Liver (tissue), 7 donors: ENCODE measurements at regions not wholly inside any gene's neighbourhood (a gene's known extent, or its start where the extent isn't known, plus 50 kb on each side); places are given as distances from the start of the nearest gene placed in this dataset.
"Not testable (repeated sequence)": the region's sequence is repeated elsewhere in the genome, so short reads cannot be mapped to it uniquely, and the experiment has no call there.

Source experiments
- DNase-seq: peaks from one replicate; pipeline ENCODE4 v3.0.0-alpha.2; 2017; ENCODE audit warnings: low spot score
- H3K27ac ChIP-seq, 2 donors: one replicate each; pipeline ENCODE4 v1.7.0; 2013; ENCODE audit warnings: inconsistent platforms in 2 of 2, low read length in 2 of 2, control low read depth in 1 of 2, low read depth in 1 of 2, mild to moderate bottlenecking in 1 of 2
- H3K27me3 ChIP-seq, 4 donors: one replicate each; pipeline versions ENCODE4 v1.6.1 to v1.7.0; 2013; ENCODE audit warnings: low read length in 3 of 4, inconsistent platforms in 1 of 4, mild to moderate bottlenecking in 1 of 4, moderate library complexity in 1 of 4; ENCODE audit not compliant: control insufficient read depth in 4 of 4, insufficient read depth in 4 of 4
- H3K36me3 ChIP-seq, 4 donors: one replicate each; pipeline versions ENCODE4 v1.6.1 to v1.7.0; 2013; ENCODE audit warnings: low read length in 3 of 4, mild to moderate bottlenecking in 3 of 4, low read depth in 1 of 4, moderate library complexity in 1 of 4; ENCODE audit not compliant: control insufficient read depth in 4 of 4, insufficient read depth in 3 of 4
- H3K4me1 ChIP-seq, 4 donors: one replicate each; pipeline versions ENCODE4 v1.6.1 to v1.7.0; 2013; ENCODE audit warnings: low read length in 3 of 4, mild to moderate bottlenecking in 3 of 4, moderate library complexity in 1 of 4; ENCODE audit not compliant: control insufficient read depth in 4 of 4, insufficient read depth in 4 of 4
- H3K4me3 ChIP-seq, 3 donors: one replicate each; pipeline versions ENCODE4 v1.6.1 to v1.7.0; 2013; ENCODE audit warnings: low read length in 3 of 3, control low read depth in 1 of 3, low read depth in 1 of 3, mild to moderate bottlenecking in 1 of 3
- H3K9ac ChIP-seq, 2 donors: one replicate each; pipeline ENCODE4 v1.7.0; 2013; ENCODE audit warnings: low read length in 2 of 2, mild to moderate bottlenecking in 2 of 2, moderate library complexity in 2 of 2, control low read depth in 1 of 2, low read depth in 1 of 2
- H3K9me3 ChIP-seq, 4 donors: one replicate each; pipeline versions ENCODE4 v1.6.1 to v1.7.0; 2013; ENCODE audit warnings: low read length in 3 of 4; ENCODE audit not compliant: control insufficient read depth in 4 of 4
- EGR1 ChIP-seq, 2 donors: IDR thresholded peaks; 2 replicates each; pipeline ENCODE4 v1.6.1; 2016 to 2018; ENCODE audit warnings: antibody characterized with exemption in 2 of 2, low read depth in 2 of 2
- FOXA1 ChIP-seq: IDR thresholded peaks from 2 replicates; pipeline ENCODE4 v1.6.1; 2016; ENCODE audit warnings: antibody characterized with exemption
- FOXA2 ChIP-seq: IDR thresholded peaks from 2 replicates; pipeline ENCODE4 v1.6.1; 2016; ENCODE audit warnings: antibody characterized with exemption
- GABPA ChIP-seq, 2 donors: IDR thresholded peaks in 1 of 2; conservative IDR thresholded peaks in 1 of 2; 2 replicates each; pipeline ENCODE4 v1.6.1; 2016; ENCODE audit warnings: antibody characterized with exemption in 2 of 2, mild to moderate bottlenecking in 1 of 2, moderate library complexity in 1 of 2
- HNF4A ChIP-seq, 2 donors: conservative IDR thresholded peaks; 2 replicates each; pipeline ENCODE4 v1.6.1; 2016; ENCODE audit warnings: antibody characterized with exemption in 2 of 2, mild to moderate bottlenecking in 2 of 2
- HNF4G ChIP-seq: IDR thresholded peaks from 2 replicates; pipeline ENCODE4 v1.6.1; 2016; ENCODE audit warnings: antibody characterized with exemption
- JUND ChIP-seq, 2 donors: IDR thresholded peaks; 2 replicates each; pipeline ENCODE4 v1.6.1; 2016; ENCODE audit warnings: antibody characterized with exemption in 2 of 2
- NR2F2 ChIP-seq: IDR thresholded peaks from 2 replicates; pipeline ENCODE4 v1.6.1; 2016; ENCODE audit warnings: antibody characterized with exemption
- RXRA ChIP-seq, 2 donors: IDR thresholded peaks; 2 replicates each; pipeline ENCODE4 v1.6.1; 2017 to 2018; ENCODE audit warnings: antibody characterized with exemption in 2 of 2, mild to moderate bottlenecking in 1 of 2
- TAF1 ChIP-seq: conservative IDR thresholded peaks from 2 replicates; pipeline ENCODE4 v1.6.1; 2016; ENCODE audit warnings: antibody characterized with exemption, mild to moderate bottlenecking
- WGBS: extraction: QIAGEN DNeasy Blood & Tissue Kit; methylation state at CpG from one replicate; pipeline ENCODE4 v1.1.7; 2013; 5-methylcytosine and 5-hydroxymethylcytosine counted together
- TF ChIP-seq, protein P1 (sequence below): IDR thresholded peaks from 2 replicates; pipeline ENCODE4 v1.6.1; 2016; ENCODE audit warnings: antibody characterized with exemption
- TF ChIP-seq, protein P2 (sequence below): IDR thresholded peaks from 2 replicates; pipeline ENCODE4 v1.6.1; 2016; ENCODE audit warnings: antibody characterized with exemption, mild to moderate bottlenecking
- donor health status: healthy.
- donor health status: healthy.
- donor health status: healthy.
- donor health status: healthy.

DNA sequence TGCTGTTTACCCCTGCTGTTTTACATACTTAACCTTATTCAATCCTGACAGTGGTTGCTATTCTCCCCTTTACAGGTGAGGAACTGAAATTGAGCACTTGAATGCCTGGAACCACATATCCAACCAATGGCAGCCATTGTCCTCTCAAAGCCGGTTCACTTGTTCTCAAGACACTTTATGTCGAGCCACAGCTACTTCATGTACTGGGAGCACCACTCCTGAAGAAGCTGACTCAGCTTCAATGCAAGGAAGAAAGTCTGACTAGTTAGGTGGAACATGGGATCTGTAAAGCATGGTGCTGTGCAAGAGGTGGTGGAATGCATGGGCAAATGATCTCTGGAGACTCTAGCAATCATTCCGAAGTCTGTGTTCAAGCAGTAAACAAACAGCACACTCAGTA, 113.9 kb upstream of the CPM start:
- TF ChIP-seq FOXA1 (no peak), FOXA2 (no peak), GABPA (IDR thresholded peaks at IDR 0.05 in 1 of 2, conservative IDR thresholded peaks at IDR 0.05 in 1 of 2) (no peak), RXRA (IDR thresholded peaks at IDR 0.05) (no peak), JUND (IDR thresholded peaks at IDR 0.05) (no peak), HNF4G (no peak), EGR1 (IDR thresholded peaks at IDR 0.05; ENCODE audit: low read depth in 2 of 2) (no peak), NR2F2 (no peak)
- TF ChIP-seq, protein P1, sequence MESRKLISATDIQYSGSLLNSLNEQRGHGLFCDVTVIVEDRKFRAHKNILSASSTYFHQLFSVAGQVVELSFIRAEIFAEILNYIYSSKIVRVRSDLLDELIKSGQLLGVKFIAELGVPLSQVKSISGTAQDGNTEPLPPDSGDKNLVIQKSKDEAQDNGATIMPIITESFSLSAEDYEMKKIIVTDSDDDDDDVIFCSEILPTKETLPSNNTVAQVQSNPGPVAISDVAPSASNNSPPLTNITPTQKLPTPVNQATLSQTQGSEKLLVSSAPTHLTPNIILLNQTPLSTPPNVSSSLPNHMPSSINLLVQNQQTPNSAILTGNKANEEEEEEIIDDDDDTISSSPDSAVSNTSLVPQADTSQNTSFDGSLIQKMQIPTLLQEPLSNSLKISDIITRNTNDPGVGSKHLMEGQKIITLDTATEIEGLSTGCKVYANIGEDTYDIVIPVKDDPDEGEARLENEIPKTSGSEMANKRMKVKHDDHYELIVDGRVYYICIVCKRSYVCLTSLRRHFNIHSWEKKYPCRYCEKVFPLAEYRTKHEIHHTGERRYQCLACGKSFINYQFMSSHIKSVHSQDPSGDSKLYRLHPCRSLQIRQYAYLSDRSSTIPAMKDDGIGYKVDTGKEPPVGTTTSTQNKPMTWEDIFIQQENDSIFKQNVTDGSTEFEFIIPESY = no peak
- TF ChIP-seq, protein P2, sequence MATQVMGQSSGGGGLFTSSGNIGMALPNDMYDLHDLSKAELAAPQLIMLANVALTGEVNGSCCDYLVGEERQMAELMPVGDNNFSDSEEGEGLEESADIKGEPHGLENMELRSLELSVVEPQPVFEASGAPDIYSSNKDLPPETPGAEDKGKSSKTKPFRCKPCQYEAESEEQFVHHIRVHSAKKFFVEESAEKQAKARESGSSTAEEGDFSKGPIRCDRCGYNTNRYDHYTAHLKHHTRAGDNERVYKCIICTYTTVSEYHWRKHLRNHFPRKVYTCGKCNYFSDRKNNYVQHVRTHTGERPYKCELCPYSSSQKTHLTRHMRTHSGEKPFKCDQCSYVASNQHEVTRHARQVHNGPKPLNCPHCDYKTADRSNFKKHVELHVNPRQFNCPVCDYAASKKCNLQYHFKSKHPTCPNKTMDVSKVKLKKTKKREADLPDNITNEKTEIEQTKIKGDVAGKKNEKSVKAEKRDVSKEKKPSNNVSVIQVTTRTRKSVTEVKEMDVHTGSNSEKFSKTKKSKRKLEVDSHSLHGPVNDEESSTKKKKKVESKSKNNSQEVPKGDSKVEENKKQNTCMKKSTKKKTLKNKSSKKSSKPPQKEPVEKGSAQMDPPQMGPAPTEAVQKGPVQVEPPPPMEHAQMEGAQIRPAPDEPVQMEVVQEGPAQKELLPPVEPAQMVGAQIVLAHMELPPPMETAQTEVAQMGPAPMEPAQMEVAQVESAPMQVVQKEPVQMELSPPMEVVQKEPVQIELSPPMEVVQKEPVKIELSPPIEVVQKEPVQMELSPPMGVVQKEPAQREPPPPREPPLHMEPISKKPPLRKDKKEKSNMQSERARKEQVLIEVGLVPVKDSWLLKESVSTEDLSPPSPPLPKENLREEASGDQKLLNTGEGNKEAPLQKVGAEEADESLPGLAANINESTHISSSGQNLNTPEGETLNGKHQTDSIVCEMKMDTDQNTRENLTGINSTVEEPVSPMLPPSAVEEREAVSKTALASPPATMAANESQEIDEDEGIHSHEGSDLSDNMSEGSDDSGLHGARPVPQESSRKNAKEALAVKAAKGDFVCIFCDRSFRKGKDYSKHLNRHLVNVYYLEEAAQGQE = no peak
- Histone ChIP-seq H3K36me3 (no peaks in the 10 kb centered on the region), H3K4me1 (peaks cover 6 to 25% (median 15%) of the 10 kb centered on the region in 4 donors), H3K9ac (peak overlapping the region in 1 of 2 donors; percentile 46), H3K9me3 (no peaks in the 10 kb centered on the region), H3K27ac (peak overlapping the region; percentile 70 to 85), H3K4me3 (no peak overlapping the region), H3K27me3 (no peaks in the 10 kb centered on the region)
- no peak for DNase-seq
- 73% methylated on average over 3 of the region's 3 CpGs for WGBS

DNA sequence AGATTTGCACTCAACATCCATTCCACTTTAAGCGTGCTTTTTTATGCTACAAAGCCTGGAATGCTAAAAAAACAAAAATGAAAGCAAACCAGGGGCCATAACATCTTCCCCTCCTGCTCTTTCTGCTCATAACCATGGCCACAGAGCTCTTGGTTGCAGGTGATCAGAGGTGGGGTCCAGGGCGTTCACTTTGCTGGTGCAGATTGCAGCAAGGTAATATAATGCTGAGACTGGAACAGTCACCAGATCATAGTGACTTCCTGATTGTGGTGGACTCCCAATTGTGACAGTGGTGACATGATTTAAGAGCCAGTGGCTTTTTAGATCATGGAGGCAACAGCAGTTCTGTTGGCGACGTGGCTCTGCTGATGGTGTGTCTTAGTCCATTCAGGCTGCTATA, 115.0 kb upstream of the CPM start:
- 96% methylated on average over 4 of the region's 4 CpGs for WGBS
- Histone ChIP-seq H3K9me3 (no peaks in the 10 kb centered on the region), H3K27me3 (no peaks in the 10 kb centered on the region), H3K36me3 (no peaks in the 10 kb centered on the region), H3K4me1 (peaks cover 6 to 33% (median 18%) of the 10 kb centered on the region in 4 donors), H3K4me3 (no peak overlapping the region), H3K27ac (no peak overlapping the region), H3K9ac (no peak overlapping the region)
- no peak for TF ChIP-seq EGR1 (IDR thresholded peaks at IDR 0.05; ENCODE audit: low read depth in 2 of 2)
- no peak for TF ChIP-seq NR2F2
- no peak for TF ChIP-seq HNF4A (conservative IDR thresholded peaks at IDR 0.05)
- no peak for TF ChIP-seq TAF1
- DNase-seq = no peak

DNA sequence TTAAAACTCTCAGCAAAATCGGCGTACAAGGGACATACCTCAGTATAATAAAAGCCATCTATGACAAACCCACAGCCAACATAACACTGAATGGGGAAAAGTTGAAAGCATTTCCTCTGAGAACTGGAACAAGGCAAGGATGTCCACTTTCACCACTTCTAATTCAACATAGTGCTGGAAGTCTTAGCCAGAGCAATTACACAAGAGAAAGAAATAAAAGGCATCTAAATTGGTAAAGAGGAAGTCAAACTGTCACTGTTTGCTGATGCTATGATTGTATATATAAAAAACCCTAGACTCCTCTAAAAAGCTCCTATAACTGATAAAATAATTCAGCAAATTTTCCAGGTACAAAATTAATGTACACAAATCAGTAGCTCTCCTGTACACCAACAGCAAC, 116.9 kb upstream of the CPM start:
- H3K4me1 ChIP-seq = peaks cover 9 to 49% (median 32%) of the 10 kb centered on the region in 4 donors
- H3K9me3 ChIP-seq, H3K27me3 ChIP-seq, H3K36me3 ChIP-seq, DNase-seq, H3K4me3 ChIP-seq, H3K27ac ChIP-seq, H3K9ac ChIP-seq: not testable (repeated sequence)
- WGBS = 94% methylated on average over 2 of the region's 2 CpGs
